ENCODE measurements at regions not wholly inside any gene's neighbourhood (a gene's known extent, or its start where the extent isn't known, plus 50 kb on each side); places are given as distances from the start of the nearest gene placed in this dataset.
"Not testable (repeated sequence)": the region's sequence is repeated elsewhere in the genome, so short reads cannot be mapped to it uniquely, and the experiment has no call there.

DNA sequence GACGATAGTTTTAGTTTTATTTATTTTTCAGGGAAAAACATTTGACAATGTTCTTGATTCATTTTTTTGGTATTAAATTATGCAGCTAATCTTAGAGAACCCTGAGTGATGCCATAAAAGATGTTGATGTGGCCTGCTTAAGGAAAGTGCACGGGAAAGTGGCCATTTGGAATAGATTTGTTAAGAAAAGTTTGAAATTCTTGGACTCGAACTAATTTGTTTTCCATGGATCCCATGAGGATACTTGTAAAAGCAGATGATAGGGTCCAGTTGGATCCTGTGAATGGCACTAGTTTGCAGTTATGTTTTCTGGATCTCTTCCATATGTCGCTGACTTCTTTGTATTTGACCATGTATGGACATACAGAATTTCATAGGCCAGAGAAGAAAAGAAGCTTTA, 114.2 kb upstream of the FBXO28 start:
- TF ChIP-seq, protein P1, sequence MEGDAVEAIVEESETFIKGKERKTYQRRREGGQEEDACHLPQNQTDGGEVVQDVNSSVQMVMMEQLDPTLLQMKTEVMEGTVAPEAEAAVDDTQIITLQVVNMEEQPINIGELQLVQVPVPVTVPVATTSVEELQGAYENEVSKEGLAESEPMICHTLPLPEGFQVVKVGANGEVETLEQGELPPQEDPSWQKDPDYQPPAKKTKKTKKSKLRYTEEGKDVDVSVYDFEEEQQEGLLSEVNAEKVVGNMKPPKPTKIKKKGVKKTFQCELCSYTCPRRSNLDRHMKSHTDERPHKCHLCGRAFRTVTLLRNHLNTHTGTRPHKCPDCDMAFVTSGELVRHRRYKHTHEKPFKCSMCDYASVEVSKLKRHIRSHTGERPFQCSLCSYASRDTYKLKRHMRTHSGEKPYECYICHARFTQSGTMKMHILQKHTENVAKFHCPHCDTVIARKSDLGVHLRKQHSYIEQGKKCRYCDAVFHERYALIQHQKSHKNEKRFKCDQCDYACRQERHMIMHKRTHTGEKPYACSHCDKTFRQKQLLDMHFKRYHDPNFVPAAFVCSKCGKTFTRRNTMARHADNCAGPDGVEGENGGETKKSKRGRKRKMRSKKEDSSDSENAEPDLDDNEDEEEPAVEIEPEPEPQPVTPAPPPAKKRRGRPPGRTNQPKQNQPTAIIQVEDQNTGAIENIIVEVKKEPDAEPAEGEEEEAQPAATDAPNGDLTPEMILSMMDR (IDR thresholded peaks at IDR 0.05): not testable (repeated sequence)
- TF ChIP-seq ZFX (IDR thresholded peaks at IDR 0.05; ENCODE audit: borderline replicate concordance): not testable (repeated sequence)
